ENCODE measurements at regions not wholly inside any gene's neighbourhood (a gene's known extent, or its start where the extent isn't known, plus 50 kb on each side); places are given as distances from the start of the nearest gene placed in this dataset.

GRCh38 chr1:115557715-115558114 is 84.1 kb upstream of the VANGL1 start:
- Histone ChIP-seq H3K9me2 (ENCODE audit: low read depth, low read length) (no peaks in the 10 kb centered on the region), H3K27ac (ENCODE audit: low read depth, low read length, poor library complexity, severe bottlenecking) (no peak overlapping the region), H3K27me3 (ENCODE audit: insufficient read depth, low read length) (no peaks in the 10 kb centered on the region), H3K9ac (ENCODE audit: low read length) (no peak overlapping the region), H3F3A (ENCODE audit: insufficient read depth, low read length) (no peaks in the 10 kb centered on the region), H3K4me1 (ENCODE audit: insufficient read depth, low read length, severe bottlenecking) (no peaks in the 10 kb centered on the region), H3K9me3 (ENCODE audit: low read length) (no peaks in the 10 kb centered on the region), H3K4me2 (ENCODE audit: low read length) (no peak overlapping the region), H3K36me3 (ENCODE audit: insufficient read depth, low read length) (no peaks in the 10 kb centered on the region), H4K20me1 (ENCODE audit: insufficient read depth, low read length) (no peaks in the 10 kb centered on the region), H2AFZ (ENCODE audit: low read length) (no peak overlapping the region), H3K79me2 (ENCODE audit: insufficient read depth, low read length) (no peaks in the 10 kb centered on the region), H3K4me3 (ENCODE audit: low read depth, low read length, poor library complexity, severe bottlenecking) (no peak overlapping the region)
- TF ChIP-seq EZH2 (IDR thresholded peaks at IDR 0.05; ENCODE audit: borderline replicate concordance, low read length), result no peak
- TF ChIP-seq CTCF (IDR thresholded peaks at IDR 0.05; ENCODE audit: low read length), result no peak

GRCh38 chr1:115556236-115556635 is 85.5 kb upstream of the VANGL1 start:
- no peak overlapping the region for H2AFZ ChIP-seq (ENCODE audit: low read length)
- no peaks in the 10 kb centered on the region for H3F3A ChIP-seq (ENCODE audit: insufficient read depth, low read length)
- no peaks in the 10 kb centered on the region for H3K4me1 ChIP-seq (ENCODE audit: insufficient read depth, low read length, severe bottlenecking)
- no peak overlapping the region for H3K4me2 ChIP-seq (ENCODE audit: low read length)
- TF ChIP-seq CTCF (IDR thresholded peaks at IDR 0.05; ENCODE audit: low read length) (no peak), EZH2 (IDR thresholded peaks at IDR 0.05; ENCODE audit: borderline replicate concordance, low read length) (no peak)
- H3K9me2 ChIP-seq (ENCODE audit: low read depth, low read length), result no peaks in the 10 kb centered on the region
- no peak overlapping the region for H3K4me3 ChIP-seq (ENCODE audit: low read depth, low read length, poor library complexity, severe bottlenecking)
- H3K9me3 ChIP-seq (ENCODE audit: low read length), result no peaks in the 10 kb centered on the region
- H3K36me3 ChIP-seq (ENCODE audit: insufficient read depth, low read length), result no peaks in the 10 kb centered on the region
- H3K27ac ChIP-seq (ENCODE audit: low read depth, low read length, poor library complexity, severe bottlenecking), result no peak overlapping the region
- no peaks in the 10 kb centered on the region for H4K20me1 ChIP-seq (ENCODE audit: insufficient read depth, low read length)
- H3K27me3 ChIP-seq (ENCODE audit: insufficient read depth, low read length), result no peaks in the 10 kb centered on the region
- H3K79me2 ChIP-seq (ENCODE audit: insufficient read depth, low read length), result no peaks in the 10 kb centered on the region
- no peak overlapping the region for H3K9ac ChIP-seq (ENCODE audit: low read length)

- no peaks in the 10 kb centered on the region for H3K9me3 ChIP-seq (ENCODE audit: low read length)
- H3K79me2 ChIP-seq (ENCODE audit: insufficient read depth, low read length), result no peaks in the 10 kb centered on the region
- H3K27ac ChIP-seq (ENCODE audit: low read depth, low read length, poor library complexity, severe bottlenecking), result no peak overlapping the region
- H4K20me1 ChIP-seq (ENCODE audit: insufficient read depth, low read length), result no peaks in the 10 kb centered on the region
- no peak overlapping the region for H2AFZ ChIP-seq (ENCODE audit: low read length)
- H3K9me2 ChIP-seq (ENCODE audit: low read depth, low read length), result no peaks in the 10 kb centered on the region
- H3K36me3 ChIP-seq (ENCODE audit: insufficient read depth, low read length), result no peaks in the 10 kb centered on the region
- H3K9ac ChIP-seq (ENCODE audit: low read length), result no peak overlapping the region
- no peak overlapping the region for H3K4me3 ChIP-seq (ENCODE audit: low read depth, low read length, poor library complexity, severe bottlenecking)
- TF ChIP-seq CTCF (IDR thresholded peaks at IDR 0.05; ENCODE audit: low read length) (no peak), EZH2 (IDR thresholded peaks at IDR 0.05; ENCODE audit: borderline replicate concordance, low read length) (no peak)
- no peaks in the 10 kb centered on the region for H3K4me1 ChIP-seq (ENCODE audit: insufficient read depth, low read length, severe bottlenecking)
- H3F3A ChIP-seq (ENCODE audit: insufficient read depth, low read length), result no peaks in the 10 kb centered on the region
- no peaks in the 10 kb centered on the region for H3K27me3 ChIP-seq (ENCODE audit: insufficient read depth, low read length)
- H3K4me2 ChIP-seq (ENCODE audit: low read length), result no peak overlapping the region
Observed at GRCh38 chr1:115555446-115555845, 86.3 kb upstream of the VANGL1 start.

All from OCI-LY1 (cell line).